Stimulated activated naive CD4-positive, alpha-beta T cell treated with Interleukin-2 at 50 U/mL for 16 hours (primary cell): ENCODE measurements at regions not wholly inside any gene's neighbourhood (a gene's known extent, or its start where the extent isn't known, plus 50 kb on each side); places are given as distances from the start of the nearest gene placed in this dataset.

Experiments
- DNase-seq: peaks from one replicate; lab custom pipeline; 2025; lab: John Stamatoyannopoulos, UW

- no peak for DNase-seq
Measured at GRCh38 chr2:217270485-217271121, 410.7 kb upstream of the TNP1 start.

GRCh38 chr2:217269701-217270484 is 410.0 kb upstream of the TNP1 start:
- no peak for DNase-seq

- no peak for DNase-seq
Measured at GRCh38 chr2:217268978-217269377, 409.1 kb upstream of the TNP1 start.

- DNase-seq, result no peak
Measured at GRCh38 chr2:217267758-217268157, 407.9 kb upstream of the TNP1 start.

- no peak for DNase-seq
Measured at GRCh38 chr2:217263756-217264155, 403.9 kb upstream of the TNP1 start.

- no peak for DNase-seq
Measured at GRCh38 chr2:217262911-217263310, 403.0 kb upstream of the TNP1 start.

- DNase-seq, result no peak
Measured at GRCh38 chr2:217261452-217261851, 401.6 kb upstream of the TNP1 start.

GRCh38 chr2:217260441-217261115 is 400.7 kb upstream of the TNP1 start:
- no peak for DNase-seq

- DNase-seq, result no peak
Measured at GRCh38 chr2:217258170-217258569, 398.3 kb upstream of the TNP1 start.

- no peak for DNase-seq
Measured at GRCh38 chr2:217256251-217256650, 396.4 kb upstream of the TNP1 start.

GRCh38 chr2:217254111-217254510 is 394.2 kb upstream of the TNP1 start:
- DNase-seq, result no peak

- DNase-seq, result no peak
Measured at GRCh38 chr2:217252181-217252580, 392.3 kb upstream of the TNP1 start.

- DNase-seq, result no peak
Measured at GRCh38 chr2:217250013-217250524, 390.2 kb upstream of the TNP1 start.

GRCh38 chr2:217249121-217250012 is 389.5 kb upstream of the TNP1 start:
- no peak for DNase-seq

- no peak for DNase-seq
Measured at GRCh38 chr2:217248312-217248935, 388.6 kb upstream of the TNP1 start.

GRCh38 chr2:217247476-217247875 is 387.6 kb upstream of the TNP1 start:
- DNase-seq, result no peak

GRCh38 chr2:217246108-217246507 is 386.2 kb upstream of the TNP1 start:
- no peak for DNase-seq

- DNase-seq, result no peak
Measured at GRCh38 chr2:217244815-217245214, 385.0 kb upstream of the TNP1 start.

GRCh38 chr2:217242947-217243346 is 383.1 kb upstream of the TNP1 start:
- no peak for DNase-seq

GRCh38 chr2:217231724-217232123 is 371.9 kb upstream of the TNP1 start:
- no peak for DNase-seq

GRCh38 chr2:217231212-217231611 is 371.3 kb upstream of the TNP1 start:
- no peak for DNase-seq
